ENCODE measurements at regions not wholly inside any gene's neighbourhood (a gene's known extent, or its start where the extent isn't known, plus 50 kb on each side); places are given as distances from the start of the nearest gene placed in this dataset.
"Not testable (repeated sequence)": the region's sequence is repeated elsewhere in the genome, so short reads cannot be mapped to it uniquely, and the experiment has no call there.

GRCh38 chr6:79810185-79810705 is 137.1 kb downstream of the ELOVL4 start:
- DNase-seq (ENCODE audit: low read depth in 2 of 2), result no peak

- DNase-seq (ENCODE audit: low read depth in 2 of 2), result no peak
Observed at GRCh38 chr6:79808921-79809320, 138.4 kb downstream of the ELOVL4 start.

GRCh38 chr6:79806661-79807060 is 140.7 kb downstream of the ELOVL4 start:
- DNase-seq (ENCODE audit: low read depth in 2 of 2), result not testable (repeated sequence)

- DNase-seq (ENCODE audit: low read depth in 2 of 2), result no peak
Observed at GRCh38 chr6:79804732-79805131, 142.6 kb downstream of the ELOVL4 start.

- DNase-seq (ENCODE audit: low read depth in 2 of 2), result no peak
Observed at GRCh38 chr6:79803917-79804316, 143.4 kb downstream of the ELOVL4 start.

- no peak for DNase-seq (ENCODE audit: low read depth in 2 of 2)
Observed at GRCh38 chr6:79802657-79803300, 144.6 kb downstream of the ELOVL4 start.

- no peak for DNase-seq (ENCODE audit: low read depth in 2 of 2)
Observed at GRCh38 chr6:79801362-79801761, 146.0 kb downstream of the ELOVL4 start.

- DNase-seq (ENCODE audit: low read depth in 2 of 2), result no peak
Observed at GRCh38 chr6:79798841-79799240, 148.5 kb downstream of the ELOVL4 start.

GRCh38 chr6:79797912-79798311 is 149.4 kb downstream of the ELOVL4 start:
- no peak for DNase-seq (ENCODE audit: low read depth in 2 of 2)

- DNase-seq (ENCODE audit: low read depth in 2 of 2), result no peak
Observed at GRCh38 chr6:79797163-79797764, 150.1 kb downstream of the ELOVL4 start.

GRCh38 chr6:79796197-79796596 is 151.2 kb downstream of the ELOVL4 start:
- DNase-seq (ENCODE audit: low read depth in 2 of 2), result no peak

GRCh38 chr6:79789896-79790295 is 157.5 kb downstream of the ELOVL4 start:
- DNase-seq (ENCODE audit: low read depth in 2 of 2), result no peak

- no peak for DNase-seq (ENCODE audit: low read depth in 2 of 2)
Observed at GRCh38 chr6:79788756-79789155, 157.6 kb downstream of the SH3BGRL2 start.

- DNase-seq (ENCODE audit: low read depth in 2 of 2), result no peak
Observed at GRCh38 chr6:79787626-79788025, 156.5 kb downstream of the SH3BGRL2 start.

GRCh38 chr6:79784395-79784753 is 153.2 kb downstream of the SH3BGRL2 start:
- DNase-seq (ENCODE audit: low read depth in 2 of 2), result no peak

GRCh38 chr6:79783670-79784394 is 152.7 kb downstream of the SH3BGRL2 start:
- DNase-seq (ENCODE audit: low read depth in 2 of 2), result no peak

GRCh38 chr6:79782792-79783580 is 151.9 kb downstream of the SH3BGRL2 start:
- DNase-seq (ENCODE audit: low read depth in 2 of 2), result no peak

GRCh38 chr6:79781916-79782315 is 150.8 kb downstream of the SH3BGRL2 start:
- DNase-seq (ENCODE audit: low read depth in 2 of 2), result no peak

- no peak for DNase-seq (ENCODE audit: low read depth in 2 of 2)
Observed at GRCh38 chr6:79780881-79781280, 149.8 kb downstream of the SH3BGRL2 start.

GRCh38 chr6:79778816-79779215 is 147.7 kb downstream of the SH3BGRL2 start:
- DNase-seq (ENCODE audit: low read depth in 2 of 2), result no peak

GRCh38 chr6:79777713-79778579 is 146.8 kb downstream of the SH3BGRL2 start:
- DNase-seq (ENCODE audit: low read depth in 2 of 2), result peak; percentile 79 to 85

Data from stimulated activated CD4-positive, alpha-beta T cell treated with anti-CD3 and anti-CD28 coated beads, Interleukin-12 subunit alpha, Interleukin-12 subunit beta, amount 100 ng/mL, for 24 hours (primary cell).